Epithelial cell of esophagus (primary cell): ENCODE measurements at regions not wholly inside any gene's neighbourhood (a gene's known extent, or its start where the extent isn't known, plus 50 kb on each side); places are given as distances from the start of the nearest gene placed in this dataset.

Source experiments
- DNase-seq: peaks from one replicate; pipeline ENCODE4 v3.0.0; 2010; ENCODE audit warnings: low read depth
- H3K4me3 ChIP-seq: 2 replicates; pipeline ENCODE4 v1.5.1; 2011; ENCODE audit warnings: mild to moderate bottlenecking, low read length, control low read depth
- TF ChIP-seq, protein P1 (sequence below): IDR thresholded peaks from 2 replicates; pipeline ENCODE4 v1.5.1; 2011; ENCODE audit warnings: low read depth, mild to moderate bottlenecking, low read length, control low read depth, inconsistent platforms; ENCODE audit not compliant: insufficient read depth; ENCODE audit errors: missing control alignments

DNA sequence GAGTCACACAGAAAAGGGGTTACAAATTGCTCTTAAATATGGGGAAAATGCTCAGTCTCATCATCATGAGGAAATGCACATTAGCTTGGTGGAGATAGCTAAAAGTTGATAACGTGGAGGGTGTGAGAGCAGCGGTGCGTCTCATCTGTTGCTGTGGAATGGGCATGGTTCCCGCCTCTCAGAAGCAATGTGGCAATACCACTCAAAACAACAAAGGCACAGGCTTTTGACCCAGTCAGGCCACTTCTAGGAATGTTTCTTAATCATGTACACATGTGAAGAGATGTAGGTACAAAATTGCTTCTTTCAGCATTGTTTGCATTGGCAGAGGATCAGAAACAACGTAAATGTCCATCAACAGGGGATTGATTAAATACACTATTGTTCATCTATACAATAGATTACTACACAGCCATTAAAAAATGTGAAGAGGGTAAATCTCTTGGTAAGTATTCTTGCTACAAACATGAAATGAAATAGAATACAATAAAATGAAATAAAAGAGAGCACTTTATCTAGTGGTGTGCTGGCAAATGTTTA lies 212.6 kb upstream of the MSX2 start:
- DNase-seq: no peak
- no peak overlapping the region for H3K4me3 ChIP-seq
- TF ChIP-seq, protein P1, sequence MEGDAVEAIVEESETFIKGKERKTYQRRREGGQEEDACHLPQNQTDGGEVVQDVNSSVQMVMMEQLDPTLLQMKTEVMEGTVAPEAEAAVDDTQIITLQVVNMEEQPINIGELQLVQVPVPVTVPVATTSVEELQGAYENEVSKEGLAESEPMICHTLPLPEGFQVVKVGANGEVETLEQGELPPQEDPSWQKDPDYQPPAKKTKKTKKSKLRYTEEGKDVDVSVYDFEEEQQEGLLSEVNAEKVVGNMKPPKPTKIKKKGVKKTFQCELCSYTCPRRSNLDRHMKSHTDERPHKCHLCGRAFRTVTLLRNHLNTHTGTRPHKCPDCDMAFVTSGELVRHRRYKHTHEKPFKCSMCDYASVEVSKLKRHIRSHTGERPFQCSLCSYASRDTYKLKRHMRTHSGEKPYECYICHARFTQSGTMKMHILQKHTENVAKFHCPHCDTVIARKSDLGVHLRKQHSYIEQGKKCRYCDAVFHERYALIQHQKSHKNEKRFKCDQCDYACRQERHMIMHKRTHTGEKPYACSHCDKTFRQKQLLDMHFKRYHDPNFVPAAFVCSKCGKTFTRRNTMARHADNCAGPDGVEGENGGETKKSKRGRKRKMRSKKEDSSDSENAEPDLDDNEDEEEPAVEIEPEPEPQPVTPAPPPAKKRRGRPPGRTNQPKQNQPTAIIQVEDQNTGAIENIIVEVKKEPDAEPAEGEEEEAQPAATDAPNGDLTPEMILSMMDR: no peak

- DNase-seq: no peak
- TF ChIP-seq, protein P1: no peak
- H3K4me3 ChIP-seq: no peak overlapping the region
Measured at GRCh38 chr5:174514325-174514724, 210.1 kb upstream of the MSX2 start.

- TF ChIP-seq, protein P1: no peak
- no peak for DNase-seq
- no peak overlapping the region for H3K4me3 ChIP-seq
Measured at GRCh38 chr5:174514983-174515394, 209.4 kb upstream of the MSX2 start.

DNA sequence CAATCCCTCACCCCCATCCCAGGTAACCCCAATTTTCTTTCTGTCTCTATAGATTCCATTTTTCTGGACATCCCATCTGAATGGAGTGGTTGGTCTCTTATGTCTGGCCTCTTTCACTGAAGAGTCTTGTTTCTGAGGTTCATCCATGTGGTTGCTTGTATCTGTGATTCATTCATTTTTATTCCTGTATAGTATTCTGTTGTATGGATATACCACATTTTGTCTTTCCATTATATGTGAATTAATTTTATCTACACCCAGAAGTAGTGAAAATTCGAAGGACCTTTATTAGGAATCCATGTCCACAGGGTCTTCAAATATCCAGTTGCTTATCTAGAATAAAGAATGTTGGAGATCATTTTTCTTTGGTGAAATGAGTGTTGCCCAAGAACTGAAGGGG lies 207.6 kb upstream of the MSX2 start:
- TF ChIP-seq, protein P1: no peak
- DNase-seq: no peak
- no peak overlapping the region for H3K4me3 ChIP-seq

DNA sequence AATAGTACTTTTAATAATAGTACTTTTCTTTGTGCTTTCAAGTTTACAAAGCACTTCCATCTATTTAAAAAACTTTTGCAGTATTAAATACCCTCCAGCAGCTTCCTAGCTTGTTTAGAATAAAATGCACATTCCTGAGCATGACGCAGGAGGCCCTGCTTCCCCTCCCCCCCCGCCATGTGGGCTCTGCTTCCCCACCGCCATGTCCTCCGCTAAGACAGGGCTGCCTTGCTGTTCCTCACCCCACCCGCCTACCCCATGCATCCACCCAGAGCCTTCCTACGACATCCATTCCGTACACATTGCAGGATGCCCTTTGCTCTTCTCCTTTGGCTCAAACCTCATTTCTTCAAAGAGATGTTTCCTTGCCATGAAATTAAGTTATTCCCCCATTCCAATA lies 205.9 kb upstream of the MSX2 start:
- no peak for DNase-seq
- TF ChIP-seq, protein P1: no peak
- no peak overlapping the region for H3K4me3 ChIP-seq

DNA sequence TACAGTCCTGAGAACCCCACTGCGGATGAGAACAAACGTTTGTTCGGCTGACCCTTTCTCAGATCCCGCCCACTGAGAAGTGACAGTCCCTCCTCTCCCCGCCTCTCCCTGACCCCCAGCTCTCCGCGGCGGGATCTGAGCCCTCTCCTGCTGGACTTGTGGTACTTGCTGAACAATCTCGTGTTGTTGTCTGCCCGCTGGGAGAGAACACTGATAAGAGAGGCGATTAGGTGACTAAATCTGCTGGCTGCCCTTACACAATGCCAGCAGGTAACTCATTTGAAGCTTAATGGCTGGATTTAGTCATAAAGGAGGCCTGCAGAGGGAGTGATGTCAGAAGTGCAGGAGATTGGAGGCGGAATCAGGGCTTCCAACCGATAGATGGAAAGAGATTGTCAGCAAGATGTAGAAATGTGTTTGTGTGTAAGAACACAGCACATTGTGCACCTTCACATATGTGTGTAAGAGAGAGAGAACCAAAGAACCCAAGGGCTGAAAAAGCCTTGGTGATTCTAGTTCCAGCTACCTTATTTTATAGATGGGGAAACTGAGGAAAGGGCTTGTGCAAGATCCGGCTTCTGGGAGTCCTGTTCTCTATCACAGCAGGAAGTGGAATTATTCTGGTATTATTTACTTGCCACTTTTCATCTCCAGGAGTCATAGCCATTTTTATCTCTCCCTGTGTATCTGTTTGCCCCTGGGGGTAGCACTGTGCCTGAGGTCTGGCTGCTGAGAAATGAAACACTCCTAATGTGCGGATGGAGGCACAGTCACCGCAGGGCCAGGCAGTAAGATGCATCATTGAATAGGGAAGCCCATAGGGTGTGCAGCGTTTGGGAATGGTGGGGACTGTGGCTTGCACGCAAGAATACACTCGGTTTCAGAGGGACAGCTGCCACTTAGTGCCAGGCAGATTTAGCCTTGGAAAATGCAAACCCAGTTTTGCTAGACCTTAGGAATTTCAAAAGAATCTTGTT lies 203.7 kb upstream of the MSX2 start:
- peak; percentile 60 for DNase-seq
- TF ChIP-seq, protein P1: no peak
- no peak overlapping the region for H3K4me3 ChIP-seq
